ENCODE measurements at regions not wholly inside any gene's neighbourhood (a gene's known extent, or its start where the extent isn't known, plus 50 kb on each side); places are given as distances from the start of the nearest gene placed in this dataset.

- Mint-ChIP-seq H3K36me3 (ENCODE audit: low read depth) (no peaks in the 10 kb centered on the region), H3K4me3 (no peak overlapping the region), H3K9me3 (peaks cover 60% of the 10 kb centered on the region), H3K27me3 (ENCODE audit: insufficient read depth) (no peaks in the 10 kb centered on the region), H3K4me1 (ENCODE audit: low read depth) (no peaks in the 10 kb centered on the region), H3K27ac (no peak overlapping the region)
- DNase-seq, result no peak
- no peak for TF ChIP-seq CTCF (IDR thresholded peaks at IDR 0.05)
Observed at GRCh38 chr7:145152589-145152988, 316.7 kb upstream of the TPK1 start.

DNA sequence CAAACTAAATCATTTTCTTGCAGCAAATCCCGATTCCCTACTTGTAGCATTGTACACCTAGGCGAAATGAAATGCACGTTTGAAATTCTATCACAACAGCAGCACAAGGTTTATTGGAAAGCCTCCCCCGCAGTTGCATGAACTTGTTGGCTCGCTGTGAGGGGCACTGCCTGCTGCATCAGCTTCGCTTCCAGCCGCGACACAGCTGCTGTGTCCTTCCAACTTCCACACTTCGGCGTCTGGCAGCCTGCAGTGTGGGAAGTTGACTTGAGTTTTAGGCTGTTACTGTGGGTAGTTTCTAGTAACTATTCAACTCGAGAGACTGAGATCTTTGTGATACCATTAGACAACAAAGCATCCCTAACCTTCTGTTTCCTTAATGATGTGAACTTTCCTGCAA is 315.8 kb upstream of the TPK1 start:
- DNase-seq, result no peak
- no peaks in the 10 kb centered on the region for H3K4me1 Mint-ChIP-seq (ENCODE audit: low read depth)
- no peak for TF ChIP-seq CTCF (IDR thresholded peaks at IDR 0.05)
- H3K4me3 Mint-ChIP-seq, result no peak overlapping the region
- no peaks in the 10 kb centered on the region for H3K27me3 Mint-ChIP-seq (ENCODE audit: insufficient read depth)
- H3K27ac Mint-ChIP-seq, result no peak overlapping the region
- no peaks in the 10 kb centered on the region for H3K36me3 Mint-ChIP-seq (ENCODE audit: low read depth)
- peaks cover 63% of the 10 kb centered on the region for H3K9me3 Mint-ChIP-seq

- H3K27me3 Mint-ChIP-seq (ENCODE audit: insufficient read depth), result no peaks in the 10 kb centered on the region
- TF ChIP-seq CTCF (IDR thresholded peaks at IDR 0.05), result no peak
- no peak overlapping the region for H3K27ac Mint-ChIP-seq
- H3K9me3 Mint-ChIP-seq, result peaks cover 74% of the 10 kb centered on the region
- H3K4me1 Mint-ChIP-seq (ENCODE audit: low read depth), result no peaks in the 10 kb centered on the region
- no peak overlapping the region for H3K4me3 Mint-ChIP-seq
- DNase-seq, result no peak
- no peaks in the 10 kb centered on the region for H3K36me3 Mint-ChIP-seq (ENCODE audit: low read depth)
Observed at GRCh38 chr7:145147865-145148264, 312.0 kb upstream of the TPK1 start.

DNA sequence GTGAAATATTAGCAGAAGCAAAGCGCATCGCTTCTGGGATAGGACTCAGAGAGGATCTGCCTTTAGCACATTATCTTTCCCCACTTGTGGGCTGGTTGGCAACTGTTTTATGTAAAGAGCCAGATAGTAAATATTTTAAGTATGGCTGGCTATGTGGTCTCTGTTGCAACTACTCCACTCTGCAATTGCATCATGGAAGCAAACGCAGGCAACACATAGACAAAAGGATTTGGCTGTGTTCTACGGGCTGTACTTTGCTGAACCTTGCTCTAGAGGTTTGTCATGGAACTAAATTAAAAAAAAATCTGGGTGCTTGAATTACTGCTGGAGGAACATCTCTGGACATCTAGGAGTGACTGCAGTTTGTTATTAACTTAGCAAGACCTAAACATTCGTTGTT is 307.8 kb upstream of the TPK1 start:
- Mint-ChIP-seq H3K9me3 (peaks cover 65% of the 10 kb centered on the region), H3K4me3 (no peak overlapping the region), H3K4me1 (ENCODE audit: low read depth) (no peaks in the 10 kb centered on the region), H3K27ac (no peak overlapping the region), H3K27me3 (ENCODE audit: insufficient read depth) (peaks cover 2% of the 10 kb centered on the region; the same call in 1 of the 2 replicates), H3K36me3 (ENCODE audit: low read depth) (no peaks in the 10 kb centered on the region)
- no peak for TF ChIP-seq CTCF (IDR thresholded peaks at IDR 0.05)
- DNase-seq, result no peak

GRCh38 chr7:145134377-145134776 is 298.5 kb upstream of the TPK1 start:
- H3K27me3 Mint-ChIP-seq (ENCODE audit: insufficient read depth), result no peaks in the 10 kb centered on the region
- H3K9me3 Mint-ChIP-seq, result peaks cover 52% of the 10 kb centered on the region
- H3K4me1 Mint-ChIP-seq (ENCODE audit: low read depth), result no peaks in the 10 kb centered on the region
- TF ChIP-seq CTCF (IDR thresholded peaks at IDR 0.05), result no peak
- no peak overlapping the region for H3K4me3 Mint-ChIP-seq
- no peak for DNase-seq
- no peak overlapping the region for H3K27ac Mint-ChIP-seq
- H3K36me3 Mint-ChIP-seq (ENCODE audit: low read depth), result no peaks in the 10 kb centered on the region

GRCh38 chr7:145123502-145123901 is 287.6 kb upstream of the TPK1 start:
- no peaks in the 10 kb centered on the region for H3K4me1 Mint-ChIP-seq (ENCODE audit: low read depth)
- TF ChIP-seq CTCF (IDR thresholded peaks at IDR 0.05), result no peak

More at GRCh38 chr7:145123502-145123901, 287.6 kb upstream of the TPK1 start:
- Mint-ChIP-seq H3K9me3 (peaks cover 14% of the 10 kb centered on the region), H3K4me3 (no peak overlapping the region), H3K27me3 (ENCODE audit: insufficient read depth) (no peaks in the 10 kb centered on the region), H3K27ac (no peak overlapping the region), H3K36me3 (ENCODE audit: low read depth) (no peaks in the 10 kb centered on the region)
- DNase-seq, result no peak

All from HFFc6 (cell line).